ENCODE measurements at regions not wholly inside any gene's neighbourhood (a gene's known extent, or its start where the extent isn't known, plus 50 kb on each side); places are given as distances from the start of the nearest gene placed in this dataset.

DNA sequence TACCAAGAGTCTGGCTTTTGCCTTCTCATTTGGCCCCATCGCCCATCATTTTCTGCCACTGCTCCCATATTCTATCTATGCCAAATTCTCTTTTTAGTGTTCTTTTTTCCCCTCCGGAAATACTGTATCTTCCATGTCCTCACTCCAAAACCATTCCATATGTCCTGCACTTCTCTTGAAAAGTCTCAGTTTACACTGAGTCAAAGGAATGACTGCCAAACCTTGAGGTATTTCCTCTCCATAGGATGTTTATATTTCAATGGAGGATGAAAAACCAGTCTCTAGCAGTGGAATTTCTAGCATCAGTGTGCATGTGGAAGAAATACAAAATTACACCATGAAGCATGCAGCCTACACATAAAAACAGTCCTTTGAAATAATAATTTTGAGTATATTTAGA, 121.4 kb upstream of the PHYHIPL start:
- no peak overlapping the region for H2BK5ac ChIP-seq (ENCODE audit: low read length)
- H3K9ac ChIP-seq (ENCODE audit: low read depth, low read length, poor library complexity), result no peak overlapping the region
- no peak overlapping the region for H2BK12ac ChIP-seq (ENCODE audit: low read length)
- H3K79me1 ChIP-seq (ENCODE audit: low read depth, low read length), result no peaks in the 10 kb centered on the region
- no peak overlapping the region for H2AK5ac ChIP-seq (ENCODE audit: low read depth, low read length)
- no peak overlapping the region for H2AFZ ChIP-seq (ENCODE audit: low read length)
- DNase-seq (ENCODE audit: low spot score), result no peak
- no peak overlapping the region for H3K4ac ChIP-seq (ENCODE audit: low read length)
- H3K9me3 ChIP-seq (replicated peaks in 1 of 2; ENCODE audit: control insufficient read depth in 2 of 2, insufficient read depth in 1 of 2, low read depth in 1 of 2, low read length in 2 of 2), result no peaks in the 10 kb centered on the region
- no peak overlapping the region for H3K23ac ChIP-seq (ENCODE audit: low read depth, low read length, poor library complexity)
- no peak overlapping the region for H3K14ac ChIP-seq (ENCODE audit: low read length)
- no peak overlapping the region for H3K4me2 ChIP-seq (ENCODE audit: insufficient read depth, low read length, poor library complexity, severe bottlenecking)
- H4K91ac ChIP-seq (ENCODE audit: low read depth, low read length, poor library complexity), result no peak overlapping the region
- H3K4me3 ChIP-seq (ENCODE audit: low read length in 2 of 2), result no peak overlapping the region
- H3K27ac ChIP-seq (replicated peaks; ENCODE audit: low read length), result no peak overlapping the region
- WGBS, 2 donors (ENCODE audit: extremely low coverage in 2 of 2, insufficient read length in 2 of 2, insufficient replicate concordance in 1 of 2), result no CpG with 5 or more reads among the region's 2 CpGs
- no peak overlapping the region for H3K18ac ChIP-seq (ENCODE audit: low read length)
- no peak overlapping the region for H2BK120ac ChIP-seq (ENCODE audit: low read depth, low read length)
- no peak overlapping the region for H4K8ac ChIP-seq (ENCODE audit: low read depth, low read length)
- no peaks in the 10 kb centered on the region for H3K36me3 ChIP-seq (replicated peaks in 1 of 2; ENCODE audit: control insufficient read depth in 2 of 2, insufficient read depth in 2 of 2, low read length in 2 of 2)
- no peaks in the 10 kb centered on the region for H3K4me1 ChIP-seq (ENCODE audit: control insufficient read depth in 2 of 2, insufficient read depth in 1 of 2, low read depth in 1 of 2, low read length in 2 of 2)
- no peak overlapping the region for H2BK15ac ChIP-seq (ENCODE audit: low read length)
- H3K27me3 ChIP-seq (ENCODE audit: control insufficient read depth in 3 of 3, insufficient read depth in 3 of 3, low read depth in 1 of 3, low read length in 3 of 3), result no peaks in the 10 kb centered on the region

- no peak overlapping the region for H3K14ac ChIP-seq (ENCODE audit: low read length)
- H3K4me1 ChIP-seq (ENCODE audit: control insufficient read depth in 2 of 2, insufficient read depth in 1 of 2, low read depth in 1 of 2, low read length in 2 of 2), result no peaks in the 10 kb centered on the region
- DNase-seq (ENCODE audit: low spot score), result no peak
Measured at GRCh38 chr10:59057345-59057744, 119.1 kb upstream of the PHYHIPL start.

GRCh38 chr10:59060852-59061251, 115.6 kb upstream of the PHYHIPL start:
- H3K36me3 ChIP-seq (replicated peaks in 1 of 2; ENCODE audit: control insufficient read depth in 2 of 2, insufficient read depth in 2 of 2, low read length in 2 of 2), result no peaks in the 10 kb centered on the region
- H3K23ac ChIP-seq (ENCODE audit: low read depth, low read length, poor library complexity), result no peak overlapping the region
- H3K4me3 ChIP-seq (ENCODE audit: low read length in 2 of 2), result no peak overlapping the region
- H3K9me3 ChIP-seq (replicated peaks in 1 of 2; ENCODE audit: control insufficient read depth in 2 of 2, insufficient read depth in 1 of 2, low read depth in 1 of 2, low read length in 2 of 2), result no peaks in the 10 kb centered on the region
- H3K18ac ChIP-seq (ENCODE audit: low read length), result no peak overlapping the region
- H2AFZ ChIP-seq (ENCODE audit: low read length), result no peak overlapping the region
- no peak overlapping the region for H4K8ac ChIP-seq (ENCODE audit: low read depth, low read length)
- no peaks in the 10 kb centered on the region for H3K27me3 ChIP-seq (ENCODE audit: control insufficient read depth in 3 of 3, insufficient read depth in 3 of 3, low read depth in 1 of 3, low read length in 3 of 3)
- H3K14ac ChIP-seq (ENCODE audit: low read length), result no peak overlapping the region
- H3K4me1 ChIP-seq (ENCODE audit: control insufficient read depth in 2 of 2, insufficient read depth in 1 of 2, low read depth in 1 of 2, low read length in 2 of 2), result peaks cover 0 to 4% of the 10 kb centered on the region in 2 donors
- H2AK5ac ChIP-seq (ENCODE audit: low read depth, low read length), result no peak overlapping the region
- H3K4ac ChIP-seq (ENCODE audit: low read length), result no peak overlapping the region
- H2BK12ac ChIP-seq (ENCODE audit: low read length), result no peak overlapping the region
- no peak overlapping the region for H2BK15ac ChIP-seq (ENCODE audit: low read length)
- no CpG with 5 or more reads among the region's 1 CpG for WGBS, 2 donors (ENCODE audit: extremely low coverage in 2 of 2, insufficient read length in 2 of 2, insufficient replicate concordance in 1 of 2)
- no peaks in the 10 kb centered on the region for H3K79me1 ChIP-seq (ENCODE audit: low read depth, low read length)
- no peak overlapping the region for H3K9ac ChIP-seq (ENCODE audit: low read depth, low read length, poor library complexity)
- H3K4me2 ChIP-seq (ENCODE audit: insufficient read depth, low read length, poor library complexity, severe bottlenecking), result no peak overlapping the region
- H2BK5ac ChIP-seq (ENCODE audit: low read length), result no peak overlapping the region
- no peak for DNase-seq (ENCODE audit: low spot score)
- H2BK120ac ChIP-seq (ENCODE audit: low read depth, low read length), result no peak overlapping the region
- H3K27ac ChIP-seq (replicated peaks; ENCODE audit: low read length), result no peak overlapping the region
- H4K91ac ChIP-seq (ENCODE audit: low read depth, low read length, poor library complexity), result no peak overlapping the region

More at GRCh38 chr10:59057345-59057744, 119.1 kb upstream of the PHYHIPL start:
- Histone ChIP-seq H4K8ac (ENCODE audit: low read depth, low read length) (no peak overlapping the region), H2AFZ (ENCODE audit: low read length) (no peak overlapping the region), H3K36me3 (replicated peaks in 1 of 2; ENCODE audit: control insufficient read depth in 2 of 2, insufficient read depth in 2 of 2, low read length in 2 of 2) (no peaks in the 10 kb centered on the region), H3K4me3 (ENCODE audit: low read length in 2 of 2) (no peak overlapping the region), H3K23ac (ENCODE audit: low read depth, low read length, poor library complexity) (no peak overlapping the region), H3K79me1 (ENCODE audit: low read depth, low read length) (no peaks in the 10 kb centered on the region), H3K9me3 (replicated peaks in 1 of 2; ENCODE audit: control insufficient read depth in 2 of 2, insufficient read depth in 1 of 2, low read depth in 1 of 2, low read length in 2 of 2) (no peaks in the 10 kb centered on the region), H4K91ac (ENCODE audit: low read depth, low read length, poor library complexity) (no peak overlapping the region), H3K27me3 (ENCODE audit: control insufficient read depth in 3 of 3, insufficient read depth in 3 of 3, low read depth in 1 of 3, low read length in 3 of 3) (no peaks in the 10 kb centered on the region), H2BK15ac (ENCODE audit: low read length) (no peak overlapping the region), H3K9ac (ENCODE audit: low read depth, low read length, poor library complexity) (no peak overlapping the region), H3K18ac (ENCODE audit: low read length) (no peak overlapping the region), H2BK5ac (ENCODE audit: low read length) (no peak overlapping the region), H2BK12ac (ENCODE audit: low read length) (no peak overlapping the region), H3K27ac (replicated peaks; ENCODE audit: low read length) (no peak overlapping the region), H3K4ac (ENCODE audit: low read length) (no peak overlapping the region), H3K4me2 (ENCODE audit: insufficient read depth, low read length, poor library complexity, severe bottlenecking) (no peak overlapping the region), H2AK5ac (ENCODE audit: low read depth, low read length) (no peak overlapping the region), H2BK120ac (ENCODE audit: low read depth, low read length) (no peak overlapping the region)

DNA sequence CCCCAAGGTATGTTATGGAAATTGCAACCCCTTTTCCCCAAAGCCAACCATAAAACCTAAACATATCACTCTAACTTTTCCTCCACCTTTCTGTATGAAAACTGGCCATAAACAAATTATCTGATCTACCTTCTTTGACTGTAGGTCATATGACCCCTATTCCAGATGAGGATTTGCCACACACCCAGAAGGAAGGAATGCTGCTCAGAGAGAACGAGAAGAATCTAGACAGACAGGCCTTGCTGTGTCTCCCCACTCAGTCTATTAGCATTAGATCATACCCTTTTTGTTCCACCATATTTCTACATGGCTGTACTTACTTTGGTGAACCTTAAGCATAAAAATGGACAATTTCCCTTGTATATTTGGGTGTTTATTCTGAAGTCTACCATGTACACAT, 113.0 kb upstream of the PHYHIPL start:
- no peak overlapping the region for H3K18ac ChIP-seq (ENCODE audit: low read length)
- H2AFZ ChIP-seq (ENCODE audit: low read length), result no peak overlapping the region
- WGBS, 2 donors (ENCODE audit: extremely low coverage in 2 of 2, insufficient read length in 2 of 2, insufficient replicate concordance in 1 of 2), result no CpG with 5 or more reads among the region's 1 CpG

More for the DNA sequence above, 113.0 kb upstream of the PHYHIPL start:
- Histone ChIP-seq H3K4me2 (ENCODE audit: insufficient read depth, low read length, poor library complexity, severe bottlenecking) (no peak overlapping the region), H3K9ac (ENCODE audit: low read depth, low read length, poor library complexity) (no peak overlapping the region), H3K4ac (ENCODE audit: low read length) (no peak overlapping the region), H3K27me3 (ENCODE audit: control insufficient read depth in 3 of 3, insufficient read depth in 3 of 3, low read depth in 1 of 3, low read length in 3 of 3) (no peaks in the 10 kb centered on the region), H2BK5ac (ENCODE audit: low read length) (no peak overlapping the region), H3K9me3 (replicated peaks in 1 of 2; ENCODE audit: control insufficient read depth in 2 of 2, insufficient read depth in 1 of 2, low read depth in 1 of 2, low read length in 2 of 2) (peaks cover 0 to 1% of the 10 kb centered on the region in 2 donors), H3K79me1 (ENCODE audit: low read depth, low read length) (no peaks in the 10 kb centered on the region), H2BK120ac (ENCODE audit: low read depth, low read length) (no peak overlapping the region), H2BK12ac (ENCODE audit: low read length) (no peak overlapping the region), H3K23ac (ENCODE audit: low read depth, low read length, poor library complexity) (no peak overlapping the region), H4K91ac (ENCODE audit: low read depth, low read length, poor library complexity) (no peak overlapping the region), H3K14ac (ENCODE audit: low read length) (no peak overlapping the region), H2AK5ac (ENCODE audit: low read depth, low read length) (no peak overlapping the region), H4K8ac (ENCODE audit: low read depth, low read length) (no peak overlapping the region), H3K4me1 (ENCODE audit: control insufficient read depth in 2 of 2, insufficient read depth in 1 of 2, low read depth in 1 of 2, low read length in 2 of 2) (peaks cover 0 to 4% of the 10 kb centered on the region in 2 donors), H3K27ac (replicated peaks; ENCODE audit: low read length) (no peak overlapping the region), H3K36me3 (replicated peaks in 1 of 2; ENCODE audit: control insufficient read depth in 2 of 2, insufficient read depth in 2 of 2, low read length in 2 of 2) (no peaks in the 10 kb centered on the region), H2BK15ac (ENCODE audit: low read length) (no peak overlapping the region), H3K4me3 (ENCODE audit: low read length in 2 of 2) (no peak overlapping the region)
- no peak for DNase-seq (ENCODE audit: low spot score)
